Epithelial cell of esophagus (primary cell): ENCODE measurements at regions not wholly inside any gene's neighbourhood (a gene's known extent, or its start where the extent isn't known, plus 50 kb on each side); places are given as distances from the start of the nearest gene placed in this dataset.

Source experiments
- DNase-seq: peaks from one replicate; pipeline ENCODE4 v3.0.0; 2010; ENCODE audit warnings: low read depth
- H3K4me3 ChIP-seq: 2 replicates; pipeline ENCODE4 v1.5.1; 2011; ENCODE audit warnings: mild to moderate bottlenecking, low read length, control low read depth
- TF ChIP-seq, protein P1 (sequence below): IDR thresholded peaks from 2 replicates; pipeline ENCODE4 v1.5.1; 2011; ENCODE audit warnings: low read depth, mild to moderate bottlenecking, low read length, control low read depth, inconsistent platforms; ENCODE audit not compliant: insufficient read depth; ENCODE audit errors: missing control alignments

DNA sequence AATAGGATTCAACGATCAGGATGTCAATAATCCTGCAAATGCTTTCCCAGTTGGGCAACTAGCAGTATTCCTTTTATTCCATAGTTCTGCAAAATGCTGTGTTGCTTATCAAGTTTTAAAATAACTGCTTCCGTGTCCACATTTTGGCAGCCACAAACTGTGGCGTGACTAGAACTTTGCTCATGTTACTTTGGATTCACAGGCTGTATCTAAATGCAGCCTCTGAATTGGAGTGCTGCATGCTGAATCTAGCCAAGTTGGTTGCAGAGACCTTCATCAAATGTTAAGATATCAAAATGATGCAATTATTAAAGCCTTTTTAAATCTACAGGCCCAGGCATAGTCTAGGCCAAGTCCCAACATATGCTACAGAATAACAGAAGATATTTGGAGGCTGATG lies 249.2 kb downstream of the NR2F1-AS1 start:
- H3K4me3 ChIP-seq: no peak overlapping the region
- TF ChIP-seq, protein P1, sequence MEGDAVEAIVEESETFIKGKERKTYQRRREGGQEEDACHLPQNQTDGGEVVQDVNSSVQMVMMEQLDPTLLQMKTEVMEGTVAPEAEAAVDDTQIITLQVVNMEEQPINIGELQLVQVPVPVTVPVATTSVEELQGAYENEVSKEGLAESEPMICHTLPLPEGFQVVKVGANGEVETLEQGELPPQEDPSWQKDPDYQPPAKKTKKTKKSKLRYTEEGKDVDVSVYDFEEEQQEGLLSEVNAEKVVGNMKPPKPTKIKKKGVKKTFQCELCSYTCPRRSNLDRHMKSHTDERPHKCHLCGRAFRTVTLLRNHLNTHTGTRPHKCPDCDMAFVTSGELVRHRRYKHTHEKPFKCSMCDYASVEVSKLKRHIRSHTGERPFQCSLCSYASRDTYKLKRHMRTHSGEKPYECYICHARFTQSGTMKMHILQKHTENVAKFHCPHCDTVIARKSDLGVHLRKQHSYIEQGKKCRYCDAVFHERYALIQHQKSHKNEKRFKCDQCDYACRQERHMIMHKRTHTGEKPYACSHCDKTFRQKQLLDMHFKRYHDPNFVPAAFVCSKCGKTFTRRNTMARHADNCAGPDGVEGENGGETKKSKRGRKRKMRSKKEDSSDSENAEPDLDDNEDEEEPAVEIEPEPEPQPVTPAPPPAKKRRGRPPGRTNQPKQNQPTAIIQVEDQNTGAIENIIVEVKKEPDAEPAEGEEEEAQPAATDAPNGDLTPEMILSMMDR: no peak
- peak; percentile 34 for DNase-seq

DNA sequence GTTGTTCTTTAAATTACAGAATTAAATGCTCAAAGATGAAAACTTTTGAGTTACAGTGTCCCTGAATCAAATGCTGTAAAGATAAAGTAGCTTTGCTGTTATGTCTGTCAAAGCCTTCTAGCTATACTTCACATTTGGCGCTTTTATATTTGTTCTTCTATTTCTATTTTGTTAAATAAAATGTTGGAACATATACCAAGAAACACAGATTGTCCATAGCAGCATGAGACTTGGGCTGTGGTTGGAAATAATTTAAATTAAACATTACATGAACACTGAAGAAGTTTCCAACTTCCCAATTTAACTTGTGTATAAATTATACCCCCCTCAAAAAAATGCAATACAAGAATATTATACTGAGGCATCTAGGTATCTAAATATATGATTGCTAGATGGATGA lies 249.8 kb downstream of the NR2F1-AS1 start:
- no peak for DNase-seq
- H3K4me3 ChIP-seq: no peak overlapping the region
- TF ChIP-seq, protein P1: no peak

DNA sequence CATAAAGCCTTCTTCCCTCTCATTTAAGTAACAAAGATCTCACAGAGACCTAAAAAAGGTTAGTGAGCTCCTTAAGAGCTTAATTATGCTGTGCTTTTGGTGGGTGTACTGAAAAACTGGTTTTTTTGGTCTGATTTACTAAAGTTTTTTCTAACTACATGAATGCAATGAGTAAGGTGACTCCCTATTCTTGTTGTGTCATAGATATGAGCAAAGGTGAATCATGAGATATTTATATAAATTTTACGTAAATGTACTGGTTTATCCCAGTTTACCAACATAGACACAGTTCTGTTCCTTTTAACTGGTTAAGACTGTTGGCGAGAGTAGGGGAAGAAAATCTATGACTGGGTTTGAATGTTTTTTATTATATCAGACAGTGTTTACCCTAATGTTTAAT lies 250.5 kb downstream of the NR2F1-AS1 start:
- H3K4me3 ChIP-seq: no peak overlapping the region
- TF ChIP-seq, protein P1: no peak
- DNase-seq: peak; percentile 67

DNA sequence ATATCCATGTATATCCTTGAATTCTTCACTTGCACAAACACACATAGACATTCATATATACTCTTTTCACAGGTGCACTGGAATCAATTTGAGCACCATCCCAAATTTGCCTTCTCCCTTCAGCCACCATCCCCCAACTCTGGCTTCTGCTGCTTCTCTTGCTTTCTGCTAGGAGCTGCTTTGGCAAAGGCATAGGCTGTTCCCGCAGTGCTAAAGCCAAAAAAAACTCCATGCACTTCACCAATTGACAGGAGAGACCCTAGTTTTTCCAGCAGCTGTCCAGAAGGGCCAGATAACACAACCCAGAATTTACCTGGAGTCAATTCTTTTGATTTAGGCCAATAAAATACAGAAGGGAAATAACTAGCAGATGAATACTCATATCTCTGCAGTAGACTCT lies 251.3 kb downstream of the NR2F1-AS1 start:
- no peak for DNase-seq
- TF ChIP-seq, protein P1: no peak
- H3K4me3 ChIP-seq: no peak overlapping the region

DNA sequence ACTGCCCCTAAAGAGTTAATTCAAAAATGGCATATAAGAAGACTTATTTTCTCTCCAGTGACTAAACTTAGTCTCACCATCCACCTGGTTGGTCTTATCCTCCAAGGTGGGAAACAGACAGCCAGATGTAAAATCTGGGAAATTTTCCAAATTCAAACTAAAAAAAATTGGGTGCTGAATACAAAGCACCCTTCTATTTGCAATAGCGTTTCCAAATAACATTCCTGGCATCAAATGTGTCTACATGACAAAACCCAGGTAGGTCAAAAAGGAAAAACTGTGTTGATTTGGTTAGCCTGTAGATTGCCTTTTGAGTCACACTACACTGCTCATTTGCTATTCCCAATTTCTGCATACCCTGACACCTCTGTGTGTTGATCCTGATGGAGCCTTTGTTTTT lies 252.2 kb downstream of the NR2F1-AS1 start:
- DNase-seq: no peak
- no peak overlapping the region for H3K4me3 ChIP-seq
- TF ChIP-seq, protein P1: no peak

DNA sequence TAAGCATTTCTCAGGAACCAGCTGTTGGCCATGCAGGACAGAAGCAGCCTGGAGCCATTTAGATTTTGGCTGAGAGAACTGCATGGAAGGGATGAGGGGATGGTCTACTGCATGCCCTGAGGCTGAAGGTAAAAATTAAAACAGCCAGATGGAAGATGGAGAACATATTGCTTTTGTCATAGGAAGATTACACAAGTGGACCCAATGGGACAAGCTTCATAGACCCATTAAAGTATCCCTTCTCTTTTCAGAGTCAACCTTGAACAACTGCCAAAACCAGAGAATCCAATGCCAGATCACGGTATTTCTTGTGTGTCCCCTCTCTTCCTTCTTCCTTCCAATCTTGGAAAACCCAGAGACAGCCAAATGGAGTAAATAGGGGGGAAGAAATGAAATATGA lies 253.4 kb downstream of the NR2F1-AS1 start:
- H3K4me3 ChIP-seq: no peak overlapping the region
- TF ChIP-seq, protein P1: no peak
- no peak for DNase-seq

DNA sequence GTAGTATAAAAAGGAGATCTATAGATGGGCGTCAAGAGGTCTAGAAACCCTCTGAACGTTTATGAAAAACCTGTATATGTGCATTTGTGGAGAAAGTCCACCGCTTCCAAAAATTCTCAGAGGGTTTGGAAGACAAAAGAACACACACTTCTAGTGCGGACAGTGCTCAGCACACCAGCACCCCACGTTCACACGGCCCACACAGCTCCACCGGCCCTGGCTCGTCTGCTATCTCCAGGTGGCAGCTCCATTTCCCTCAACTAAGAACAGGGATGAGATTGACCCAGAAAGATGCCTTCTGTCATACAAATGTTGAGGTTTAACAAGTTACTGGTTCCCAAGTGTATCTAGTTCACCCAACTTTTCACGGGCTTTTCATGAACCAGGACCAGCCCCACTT lies 255.1 kb downstream of the NR2F1-AS1 start:
- no peak for DNase-seq
- TF ChIP-seq, protein P1: no peak
- no peak overlapping the region for H3K4me3 ChIP-seq
